Eye (tissue), 1 donor: ENCODE measurements at regions not wholly inside any gene's neighbourhood (a gene's known extent, or its start where the extent isn't known, plus 50 kb on each side); places are given as distances from the start of the nearest gene placed in this dataset.
A peak's percentile ranks its signal among the peaks of the same experiment; 100 is the strongest.

Source experiments
- DNase-seq: peaks from one replicate; pipeline ENCODE4 v3.0.0-alpha.2; 2015

DNA sequence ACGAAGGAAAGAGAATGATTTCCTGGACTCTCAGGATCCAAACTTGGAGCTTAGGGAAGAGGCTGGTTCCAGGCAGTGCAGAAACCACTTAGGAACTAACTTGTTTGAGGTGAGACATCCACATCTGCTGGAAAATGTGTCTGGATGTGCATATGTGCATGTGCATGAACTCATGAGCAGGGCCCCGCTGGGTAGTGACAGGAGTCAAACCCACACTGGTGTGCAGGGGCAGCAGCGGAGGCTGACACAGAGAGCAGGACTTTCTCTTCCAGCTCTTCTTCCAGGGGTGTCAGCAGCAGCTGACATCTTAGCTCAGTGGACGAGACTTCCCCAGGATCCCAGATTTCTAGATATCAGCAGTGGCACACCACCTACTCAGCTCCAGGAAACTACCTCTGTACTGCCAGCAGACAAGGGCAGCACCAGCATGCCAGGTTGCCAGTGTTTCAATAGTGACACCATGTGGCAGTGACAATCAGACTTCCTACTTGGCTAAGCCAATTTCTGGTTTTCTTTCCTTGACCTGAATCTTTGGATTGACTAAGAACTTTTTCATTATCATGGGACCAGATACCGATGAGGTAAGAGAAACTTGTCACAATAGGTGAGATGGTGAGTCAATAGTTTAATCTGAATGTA is 227.5 kb upstream of the ZC3H12C start:
- DNase-seq = peak; percentile 38

- peak; percentile 49 for DNase-seq
Observed at GRCh38 chr11:109867784-109868183, 225.4 kb upstream of the ZC3H12C start.

- DNase-seq = peak; percentile 11
Observed at GRCh38 chr11:109869536-109869935, 223.7 kb upstream of the ZC3H12C start.

GRCh38 chr11:109870297-109870696 is 222.9 kb upstream of the ZC3H12C start:
- DNase-seq = peak; percentile 38

- no peak for DNase-seq
Observed at GRCh38 chr11:109877043-109877442, 216.1 kb upstream of the ZC3H12C start.

DNA sequence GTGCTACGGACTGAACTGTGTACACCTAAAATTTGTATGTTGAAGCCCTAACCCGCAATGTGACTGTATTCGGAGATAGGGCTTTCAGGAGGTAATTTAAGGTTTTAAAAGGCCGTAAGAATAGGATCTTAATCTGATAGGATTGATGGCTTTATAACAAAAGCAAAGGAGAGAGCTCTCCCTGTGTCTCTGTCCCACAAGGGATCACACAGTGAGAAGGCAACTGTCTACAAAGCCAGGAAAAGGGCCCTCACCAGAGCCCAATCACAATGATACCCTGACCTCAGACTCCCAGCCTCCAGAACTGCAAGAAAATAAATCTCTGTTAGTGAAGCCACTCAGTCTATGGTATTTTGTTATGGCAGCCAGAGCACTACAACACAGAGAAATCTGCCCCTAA is 208.7 kb upstream of the ZC3H12C start:
- DNase-seq = no peak

GRCh38 chr11:109885006-109885405 is 208.2 kb upstream of the ZC3H12C start:
- peak; percentile 12 for DNase-seq

DNA sequence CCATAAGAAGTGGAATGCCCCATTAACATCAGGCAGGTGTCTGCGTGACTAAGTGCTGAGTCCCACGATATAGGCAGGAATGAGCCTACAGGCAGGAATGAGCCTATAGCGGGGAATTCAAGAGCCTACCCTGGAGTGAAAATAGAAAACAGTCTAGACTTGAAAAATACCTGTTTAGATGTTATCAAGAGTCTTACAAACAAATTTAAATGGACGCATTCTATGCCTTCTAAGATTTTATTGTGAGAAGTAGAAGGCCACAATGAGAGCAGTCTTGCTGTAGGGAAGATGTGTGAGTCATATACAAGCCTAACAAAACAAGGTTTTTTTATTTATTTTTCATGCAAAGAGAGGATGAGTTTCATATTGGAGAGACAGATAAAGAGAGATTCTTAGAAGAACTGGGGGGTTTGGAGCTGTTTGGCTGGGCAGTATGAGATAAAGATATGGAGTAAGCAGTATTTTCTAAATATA is 200.8 kb upstream of the ZC3H12C start:
- DNase-seq = no peak

GRCh38 chr11:109894242-109894641 is 198.9 kb upstream of the ZC3H12C start:
- DNase-seq = no peak

GRCh38 chr11:109898592-109898991 is 194.6 kb upstream of the ZC3H12C start:
- DNase-seq = no peak

DNA sequence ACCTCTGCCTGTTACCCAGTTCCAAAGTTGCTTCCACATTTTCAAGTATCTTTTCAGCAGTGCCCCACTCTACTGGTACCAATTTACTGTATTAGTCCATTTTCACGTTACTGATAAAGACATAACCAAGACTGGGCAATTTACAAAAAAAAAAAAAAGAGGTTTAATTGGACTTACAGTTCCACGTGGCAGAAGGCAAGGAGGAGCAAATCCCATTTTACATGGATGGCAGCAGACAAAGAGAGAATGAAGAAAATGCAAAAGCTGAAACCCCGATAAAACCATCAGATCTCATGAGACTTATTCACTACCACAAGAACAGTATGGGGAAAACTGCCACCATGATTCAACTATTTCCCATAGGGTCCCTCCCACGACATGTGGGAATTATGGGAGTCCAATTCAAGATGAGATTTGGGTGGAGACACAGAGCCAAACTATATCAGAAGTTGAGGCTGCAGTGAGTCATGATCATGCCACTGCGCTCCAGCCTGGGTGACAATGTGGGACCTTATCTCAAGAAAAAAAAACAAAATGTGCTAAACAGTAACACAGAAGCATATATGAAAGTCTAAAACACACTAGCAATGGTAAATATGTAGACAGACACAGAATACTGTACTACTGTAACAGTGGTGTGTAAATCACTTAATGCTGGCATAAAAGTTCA is 190.3 kb upstream of the ZC3H12C start:
- no peak for DNase-seq

GRCh38 chr11:109911488-109911887 is 181.7 kb upstream of the ZC3H12C start:
- DNase-seq = no peak

DNA sequence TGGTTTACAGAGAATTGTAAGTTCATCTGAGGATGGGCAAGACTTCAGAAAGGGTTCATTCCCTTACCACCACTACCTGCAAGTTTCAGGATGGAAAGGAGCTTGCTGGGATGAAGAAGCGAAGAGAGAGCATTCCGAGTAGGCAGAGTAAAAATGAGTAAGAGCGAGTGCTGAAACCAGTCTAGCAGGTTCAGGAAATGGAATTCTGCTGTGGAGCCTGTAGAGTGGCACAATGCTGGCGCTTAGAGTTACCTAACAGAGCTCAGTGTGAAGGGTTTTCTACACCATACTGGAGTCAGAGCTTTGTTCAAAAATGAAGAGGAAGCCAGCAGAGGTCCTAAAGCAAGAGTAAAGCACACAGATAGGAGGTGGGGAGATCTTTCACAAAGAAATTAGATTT is 179.2 kb upstream of the ZC3H12C start:
- no peak for DNase-seq

DNA sequence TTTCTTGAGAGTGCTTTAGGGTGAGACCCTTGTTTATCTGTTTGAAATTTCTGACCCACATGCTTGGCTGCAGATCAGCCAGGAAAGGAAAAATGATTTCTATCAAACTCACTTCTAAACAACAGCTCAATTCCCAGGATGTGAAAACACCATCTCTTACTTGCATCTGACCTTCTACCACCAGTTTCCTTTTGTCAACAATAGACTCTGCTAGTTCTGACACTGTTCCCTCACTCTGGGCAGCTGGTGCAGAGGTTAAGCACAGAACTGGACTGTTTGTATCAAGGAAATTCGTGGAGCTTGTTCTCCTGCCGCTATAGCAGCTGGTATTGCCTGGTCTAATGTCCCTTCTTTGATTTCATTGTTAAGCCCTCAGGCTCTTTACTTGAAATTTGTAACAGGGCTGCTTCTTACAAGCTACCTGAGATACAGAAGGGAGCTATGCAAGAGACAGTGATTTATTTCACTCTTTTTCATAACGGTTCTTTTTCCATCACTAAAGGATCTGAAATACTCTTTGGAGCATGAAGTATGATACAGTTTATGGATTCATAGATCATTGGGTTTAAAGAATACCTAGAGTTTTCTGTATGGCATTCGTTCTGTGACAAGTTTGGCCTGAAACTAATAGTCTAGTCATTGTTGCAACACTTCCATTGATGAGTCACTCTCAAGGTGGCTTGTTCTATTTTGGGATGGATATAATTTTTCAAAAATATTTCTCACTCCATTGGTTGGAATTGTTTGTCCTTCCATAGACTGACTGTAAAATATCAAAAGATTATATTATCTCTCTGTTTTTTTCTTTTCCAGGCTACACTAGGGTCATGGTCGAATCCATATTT is 178.2 kb upstream of the ZC3H12C start:
- DNase-seq = no peak

DNA sequence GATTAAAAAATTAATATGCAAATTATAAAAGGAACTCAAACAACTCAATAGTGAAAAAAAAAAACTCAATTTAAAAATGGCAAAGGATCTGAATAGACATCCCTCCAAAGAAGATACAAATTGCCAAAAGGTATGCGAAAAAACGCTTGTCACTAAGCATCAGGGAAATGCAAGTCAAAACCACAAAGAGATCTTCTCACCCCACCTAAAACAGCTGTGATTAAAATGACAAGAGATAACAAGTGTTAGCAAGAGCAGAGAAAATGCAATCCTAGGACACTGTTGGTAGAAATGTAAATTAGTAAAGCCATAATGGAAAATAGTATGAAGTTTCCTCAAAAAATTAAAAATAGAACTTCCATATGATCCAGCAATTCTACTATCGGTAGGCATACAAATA is 166.3 kb upstream of the ZC3H12C start:
- no peak for DNase-seq

- DNase-seq = no peak
Observed at GRCh38 chr11:109929308-109929707, 163.9 kb upstream of the ZC3H12C start.

DNA sequence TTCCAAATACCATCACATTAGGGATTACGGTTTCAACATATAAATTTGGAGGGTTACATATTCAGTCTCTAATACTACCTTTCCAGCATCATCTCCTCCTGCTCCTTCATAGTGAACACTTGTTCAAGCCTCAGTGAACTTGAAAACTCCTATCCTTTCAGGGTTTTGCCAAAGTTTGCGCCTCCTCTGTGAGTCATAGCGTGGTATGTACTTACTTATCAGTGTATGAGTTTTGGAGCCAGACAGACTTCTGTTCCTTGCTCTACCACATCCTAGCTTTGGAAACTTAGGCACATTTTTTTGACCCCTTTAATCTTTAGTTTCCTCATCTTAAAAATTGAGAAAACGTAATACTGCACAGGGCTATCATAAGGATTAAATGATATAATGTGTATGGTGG is 160.1 kb upstream of the ZC3H12C start:
- DNase-seq = no peak

DNA sequence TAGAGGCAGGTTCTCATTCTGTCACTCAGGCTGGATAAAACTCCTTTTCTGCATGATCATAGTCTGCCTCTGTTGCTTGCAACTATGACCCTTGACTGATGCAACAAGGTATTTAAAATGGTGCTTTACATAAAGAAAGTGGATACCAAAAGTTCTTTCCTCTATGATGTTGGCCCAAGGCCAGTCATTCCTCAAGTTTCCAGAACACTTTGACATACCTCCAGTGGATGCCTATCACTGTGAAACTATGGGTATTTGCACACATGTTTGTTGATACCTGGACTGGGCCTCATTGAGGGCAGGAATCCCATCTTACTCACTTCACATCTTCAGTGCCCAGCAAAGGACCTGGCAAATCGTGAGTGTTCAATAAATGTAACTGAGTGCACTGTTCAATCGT is 159.0 kb upstream of the ZC3H12C start:
- no peak for DNase-seq

DNA sequence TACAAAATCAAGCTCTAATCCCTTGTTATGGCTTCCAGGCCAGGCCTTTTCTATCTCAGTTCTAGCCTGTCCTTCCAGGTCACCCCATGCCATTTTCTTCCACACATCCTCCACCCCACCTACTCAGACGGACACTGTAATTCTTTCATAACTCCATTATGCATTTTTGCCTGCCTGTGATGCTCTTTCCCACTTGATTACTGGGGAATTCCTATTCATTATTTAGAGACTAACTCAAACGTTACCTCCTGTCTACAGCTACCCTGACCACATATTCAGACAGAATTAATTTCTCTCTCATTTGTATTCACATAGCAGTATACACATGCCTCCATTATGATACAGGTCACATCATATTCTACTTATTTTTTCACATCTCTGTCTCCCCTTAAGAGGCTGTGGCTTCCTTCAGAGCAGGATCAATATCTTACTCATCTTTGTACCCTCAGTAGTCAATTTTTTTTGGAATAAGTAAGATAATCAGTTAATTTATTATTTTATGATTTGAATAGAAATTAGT is 156.5 kb upstream of the ZC3H12C start:
- DNase-seq = no peak

DNA sequence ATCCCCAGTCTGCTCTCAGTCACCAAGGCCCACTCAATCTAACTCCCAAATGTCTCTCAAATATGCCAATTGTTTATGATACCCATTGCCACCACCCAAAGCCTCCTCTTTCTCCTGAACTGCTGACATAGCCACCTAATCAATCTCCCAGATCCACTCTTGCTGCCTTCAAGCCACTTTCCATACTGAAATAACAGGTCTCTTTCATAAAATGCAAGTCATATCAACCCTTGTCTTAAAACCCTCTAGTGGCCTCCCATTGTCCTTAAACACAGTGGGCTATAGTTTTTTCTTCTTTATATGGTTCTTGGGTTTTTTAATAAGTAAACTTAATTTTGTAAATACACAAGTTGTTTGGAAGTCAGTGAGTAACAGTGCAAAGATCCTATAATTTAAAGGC is 155.2 kb upstream of the ZC3H12C start:
- no peak for DNase-seq

- DNase-seq = peak; percentile 86
Observed at GRCh38 chr11:109939166-109939810, 153.9 kb upstream of the ZC3H12C start.

GRCh38 chr11:109940816-109941215 is 152.4 kb upstream of the ZC3H12C start:
- DNase-seq = no peak
